ENCODE measurements at regions not wholly inside any gene's neighbourhood (a gene's known extent, or its start where the extent isn't known, plus 50 kb on each side); places are given as distances from the start of the nearest gene placed in this dataset.

DNA sequence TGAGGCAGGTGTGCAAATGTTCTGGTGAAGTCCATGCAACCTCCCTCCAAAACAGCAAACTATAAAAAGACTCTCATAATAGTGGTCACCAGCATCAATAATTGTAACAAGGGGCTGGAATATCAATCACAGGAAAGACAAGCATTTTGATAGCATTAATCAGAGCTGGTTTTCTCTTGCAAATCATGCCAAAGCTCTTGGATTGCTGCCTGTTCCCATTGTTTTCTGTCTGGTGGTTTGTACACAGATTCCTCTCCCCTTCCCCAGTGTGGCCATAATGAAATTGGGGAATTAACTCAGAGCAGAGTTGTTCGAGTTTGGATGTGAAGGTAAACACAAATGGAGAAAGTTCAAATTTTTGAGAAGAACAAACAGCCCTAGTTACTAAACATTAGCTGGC is 134.2 kb downstream of the CDCA7 start:
- TF ChIP-seq POLR2AphosphoS5 (IDR thresholded peaks at IDR 0.05; ENCODE audit: borderline replicate concordance, low read depth, low read length) (no peak), EZH2 (IDR thresholded peaks at IDR 0.05) (no peak), FOXP2 (optimal IDR thresholded peaks at IDR 0.05; ENCODE audit: control extremely low read depth, extremely low read length, insufficient read depth) (no peak)
